A549 (cell line): ENCODE measurements at regions not wholly inside any gene's neighbourhood (a gene's known extent, or its start where the extent isn't known, plus 50 kb on each side); places are given as distances from the start of the nearest gene placed in this dataset.

Source experiments
- ATAC-seq, 2 experiments: fragments of 200-7000 bp in 1 of 2; fragments of >200 bp in 1 of 2; cut with Nextera tagmentation in 1 of 2; cut with Tn5 transposase in 1 of 2; 3 replicates each; pipeline versions ENCODE4 v1.8.0 to v1.9.1; 2018 to 2020; ENCODE audit warnings: mild to moderate bottlenecking in 1 of 2, moderate library complexity in 1 of 2
- CTCF ChIA-PET: fragments of 300-600 bp; sonication (Branson Sonifier 250); formaldehyde crosslinking; extraction: SDS; loops from one replicate; lab custom pipeline; 2021; ENCODE audit warnings: antibody characterized with exemption, inconsistent platforms; lab: Yijun Ruan, JAX
- POLR2A ChIA-PET: fragments of 350-600 bp; formaldehyde crosslinking; extraction: SDS; loops from one replicate; lab custom pipeline; 2021; ENCODE audit warnings: antibody characterized with exemption, inconsistent platforms; lab: Yijun Ruan, JAX
- DNase-seq, 2 experiments: peaks; one replicate each; pipeline versions ENCODE4 v3.0.0 to v3.0.0-alpha.2; 2011 to 2016; ENCODE audit warnings: low read depth in 1 of 2, low spot score in 1 of 2
- FAIRE-seq: peaks from 2 replicates; lab custom pipeline; 2011; peaks lifted over from hg19 to GRCh38; lab: Jason Lieb, UNC
- H3K27ac ChIP-seq, 2 experiments: fragments of >200 bp; sonication (Bioruptor Twin); formaldehyde crosslinking; 3 replicates each; pipeline ENCODE4 v1.5.1; 2016 to 2017
- H3K4me1 ChIP-seq: fragments of >200 bp; sonication (Bioruptor Twin); formaldehyde crosslinking; 3 replicates; pipeline ENCODE4 v1.6.1; 2016
- H3K4me2 ChIP-seq: fragments of >200 bp; sonication (Bioruptor Twin); formaldehyde crosslinking; 3 replicates; pipeline ENCODE4 v1.6.1; 2016
- H3K4me3 ChIP-seq: fragments of >200 bp; sonication (Bioruptor Twin); formaldehyde crosslinking; 3 replicates; pipeline ENCODE4 v1.5.1; 2016
- H3K9me3 ChIP-seq: fragments of >200 bp; sonication (Bioruptor Twin); formaldehyde crosslinking; 3 replicates; pipeline ENCODE4 v1.6.1; 2016
- EHF ChIP-seq: fragments of 250-450 bp; sonication (Bioruptor Pico); IDR thresholded peaks from 2 replicates; pipeline ENCODE4 v1.5.0; 2020; ENCODE audit warnings: mild to moderate bottlenecking
- HOXA7 ChIP-seq: fragments of 250-450 bp; sonication (Bioruptor Pico); IDR thresholded peaks from 2 replicates; pipeline ENCODE4 v1.5.0; 2020; ENCODE audit warnings: mild to moderate bottlenecking, moderate library complexity
- HOXB13 ChIP-seq: fragments of 250-450 bp; sonication (Bioruptor Pico); IDR thresholded peaks from 2 replicates; pipeline ENCODE4 v1.5.0; 2020; ENCODE audit warnings: low read depth, mild to moderate bottlenecking, moderate library complexity
- JUN ChIP-seq, 2 experiments: fragments of >200 bp; sonication (Bioruptor Twin); formaldehyde crosslinking; IDR thresholded peaks; 2 replicates in 1 of 2; 3 replicates in 1 of 2; pipeline ENCODE4 v1.6.1; 2016 to 2017
- KDM1A ChIP-seq: fragments of 200-600 bp; sonication (generic); IDR thresholded peaks from 2 replicates; pipeline ENCODE4 v1.6.1; 2016; ENCODE audit warnings: low read depth, mild to moderate bottlenecking
- KDM5A ChIP-seq: fragments of 200-600 bp; sonication (generic); IDR thresholded peaks from 2 replicates; pipeline ENCODE4 v1.6.1; 2016; ENCODE audit warnings: antibody characterized with exemption, mild to moderate bottlenecking
- MAFK ChIP-seq: fragments of 450-650 bp; IDR thresholded peaks from 2 replicates; pipeline ENCODE4 v1.6.1; 2014; ENCODE audit not compliant: partially characterized antibody
- MAZ ChIP-seq: fragments of 150-350 bp; IDR thresholded peaks from 2 replicates; pipeline ENCODE4 v1.6.1; 2014; ENCODE audit warnings: antibody characterized with exemption, low read depth, low read length, borderline replicate concordance
- MYC ChIP-seq: IDR thresholded peaks from 2 replicates; pipeline ENCODE4 v1.6.1; 2012; ENCODE audit warnings: mild to moderate bottlenecking, inconsistent platforms, low read length, improper control_type of control experiment, borderline replicate concordance
- RARB ChIP-seq: fragments of 250-450 bp; sonication (Bioruptor Pico); IDR thresholded peaks from 2 replicates; pipeline ENCODE4 v1.8.0; 2021; ENCODE audit warnings: mild to moderate bottlenecking, moderate library complexity
- RCOR1 ChIP-seq: fragments of 150-350 bp; IDR thresholded peaks from 2 replicates; pipeline ENCODE4 v1.6.1; 2014; ENCODE audit warnings: antibody characterized with exemption, low read length, low read depth
- RFX5 ChIP-seq: fragments of 450-650 bp; IDR thresholded peaks from 2 replicates; pipeline ENCODE4 v1.7.1; 2014; ENCODE audit warnings: antibody characterized with exemption, mild to moderate bottlenecking, moderate library complexity
- SMC3 ChIP-seq: fragments of >200 bp; sonication (Bioruptor Twin); formaldehyde crosslinking; IDR thresholded peaks from 3 replicates; pipeline ENCODE4 v1.6.1; 2018; ENCODE audit warnings: inconsistent platforms
- ZFP36 ChIP-seq: fragments of 450-650 bp; IDR thresholded peaks from 2 replicates; pipeline ENCODE4 v1.6.1; 2014; ENCODE audit warnings: borderline replicate concordance; ENCODE audit not compliant: partially characterized antibody
- ZNF302 ChIP-seq: fragments of 250-450 bp; sonication (Bioruptor Pico); IDR thresholded peaks from 2 replicates; pipeline ENCODE4 v1.9.0; 2021; ENCODE audit warnings: inconsistent platforms, mild to moderate bottlenecking, moderate library complexity
- ZSCAN20 ChIP-seq: fragments of 250-450 bp; sonication (Bioruptor Pico); IDR thresholded peaks from 2 replicates; pipeline ENCODE4 v1.8.0; 2022; ENCODE audit warnings: mild to moderate bottlenecking, moderate library complexity
- WGBS: methylation state at CpG from one replicate; pipeline ENCODE4 v1.1.6; 2017; ENCODE audit errors: missing lambda C conversion rate; 5-methylcytosine and 5-hydroxymethylcytosine counted together
- TF ChIP-seq, protein P1 (sequence below): IDR thresholded peaks from 2 replicates; pipeline ENCODE4 v1.6.1; 2012; ENCODE audit warnings: low read depth, borderline replicate concordance
- TF ChIP-seq, protein P2 (sequence below): IDR thresholded peaks from 2 replicates; pipeline ENCODE4 v1.6.1; 2012
- TF ChIP-seq, protein P3 (sequence below): fragments of 250-450 bp; sonication (Bioruptor Pico); IDR thresholded peaks from 2 replicates; pipeline ENCODE4 v1.5.0; 2021; ENCODE audit warnings: mild to moderate bottlenecking, moderate library complexity, borderline replicate concordance

DNA sequence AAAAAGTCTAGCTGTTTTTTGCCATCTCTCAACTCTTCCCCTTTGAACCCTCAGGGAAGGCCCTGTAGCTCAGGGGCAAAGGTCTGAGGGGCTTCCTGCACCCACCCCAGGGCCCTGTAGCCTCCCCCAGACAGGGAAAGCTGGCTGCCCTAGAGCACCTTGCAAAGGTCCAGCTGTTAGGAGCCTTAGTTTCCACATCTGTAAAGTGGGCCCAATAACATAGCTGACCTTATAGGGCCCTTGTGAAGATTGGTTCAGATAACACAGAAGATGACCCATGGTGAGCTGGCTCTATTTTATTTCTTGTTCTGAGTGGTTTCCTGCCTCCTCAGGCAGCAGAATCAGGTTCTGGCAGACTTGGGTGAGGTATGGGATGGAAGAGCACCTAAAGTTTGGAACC is 55.2 kb upstream of the SMAD6 start:
- POLR2A ChIA-PET, result no interaction called here
- no peak for TF ChIP-seq JUN (IDR thresholded peaks at IDR 0.05)
- TF ChIP-seq, all 56 proteins: peak for 0

DNA sequence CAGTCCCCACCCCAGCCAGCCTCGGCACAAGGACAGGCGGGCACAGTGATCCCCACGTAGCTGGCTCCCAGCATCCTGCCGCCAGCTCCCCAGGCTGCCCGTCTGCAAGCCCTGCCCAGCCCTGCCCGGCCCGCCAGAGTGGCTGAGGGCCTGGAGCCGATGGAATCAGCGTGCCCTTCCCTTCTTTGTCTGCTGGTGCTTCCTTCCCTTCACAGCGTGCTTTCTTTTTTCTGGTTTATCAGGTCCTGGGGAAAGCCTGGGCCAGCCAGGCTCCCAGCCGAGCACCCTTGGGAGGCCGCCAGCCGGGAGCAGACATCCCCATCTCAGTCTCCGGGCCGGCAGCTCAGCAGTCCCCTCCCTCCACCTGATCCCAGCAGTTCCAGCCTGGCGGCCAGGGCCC is 54.7 kb upstream of the SMAD6 start:
- no peak overlapping the region for H3K4me3 ChIP-seq
- TF ChIP-seq MAZ (no peak), SMC3 (no peak), HOXB13 (no peak), RFX5 (no peak), MAFK (no peak), HOXA7 (CRISPR knock-in tag) (no peak), ZFP36 (no peak), RARB (CRISPR knock-in tag) (no peak), MYC (no peak), EHF (CRISPR knock-in tag) (no peak)
- TF ChIP-seq, protein P1, sequence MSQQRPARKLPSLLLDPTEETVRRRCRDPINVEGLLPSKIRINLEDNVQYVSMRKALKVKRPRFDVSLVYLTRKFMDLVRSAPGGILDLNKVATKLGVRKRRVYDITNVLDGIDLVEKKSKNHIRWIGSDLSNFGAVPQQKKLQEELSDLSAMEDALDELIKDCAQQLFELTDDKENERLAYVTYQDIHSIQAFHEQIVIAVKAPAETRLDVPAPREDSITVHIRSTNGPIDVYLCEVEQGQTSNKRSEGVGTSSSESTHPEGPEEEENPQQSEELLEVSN, result no peak
- TF ChIP-seq, protein P2, sequence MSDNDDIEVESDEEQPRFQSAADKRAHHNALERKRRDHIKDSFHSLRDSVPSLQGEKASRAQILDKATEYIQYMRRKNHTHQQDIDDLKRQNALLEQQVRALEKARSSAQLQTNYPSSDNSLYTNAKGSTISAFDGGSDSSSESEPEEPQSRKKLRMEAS, result no peak
- TF ChIP-seq, all 56 proteins: peak for 0
- H3K4me1 ChIP-seq, result peaks cover 14% of the 10 kb centered on the region
- DNase-seq (no peak), FAIRE-seq (no peak), ATAC-seq (peak in 1 of 2 experiments; percentile 8; a peak in 1 of 6 replicates)
- H3K27ac ChIP-seq, result no peak overlapping the region; a peak in 1 of 6 replicates
- H3K4me2 ChIP-seq, result no peak overlapping the region
- no peaks in the 10 kb centered on the region for H3K9me3 ChIP-seq
- CTCF ChIA-PET, result interaction anchor here (0.6 to 2.9 kb wide), 6 partner anchors 15 to 216 kb away, joined by 3 to 11 read pairs (median 4); no protein-coding TSS in a partner anchor
- 72% methylated on average over 16 of the region's 16 CpGs for WGBS
- POLR2A ChIA-PET, result no interaction called here

More for the DNA sequence above, 55.2 kb upstream of the SMAD6 start:
- peaks cover 14% of the 10 kb centered on the region for H3K4me1 ChIP-seq
- H3K9me3 ChIP-seq, result no peaks in the 10 kb centered on the region
- CTCF ChIA-PET, result interaction anchor here (0.6 to 2.9 kb wide), 8 partner anchors 16 to 216 kb away, joined by 3 to 11 read pairs (median 4); no protein-coding TSS in a partner anchor
- no peak for ATAC-seq
- no peak overlapping the region for H3K4me2 ChIP-seq
- DNase-seq, result no peak
- no peak overlapping the region for H3K4me3 ChIP-seq
- H3K27ac ChIP-seq, result no peak overlapping the region
- no peak for FAIRE-seq

DNA sequence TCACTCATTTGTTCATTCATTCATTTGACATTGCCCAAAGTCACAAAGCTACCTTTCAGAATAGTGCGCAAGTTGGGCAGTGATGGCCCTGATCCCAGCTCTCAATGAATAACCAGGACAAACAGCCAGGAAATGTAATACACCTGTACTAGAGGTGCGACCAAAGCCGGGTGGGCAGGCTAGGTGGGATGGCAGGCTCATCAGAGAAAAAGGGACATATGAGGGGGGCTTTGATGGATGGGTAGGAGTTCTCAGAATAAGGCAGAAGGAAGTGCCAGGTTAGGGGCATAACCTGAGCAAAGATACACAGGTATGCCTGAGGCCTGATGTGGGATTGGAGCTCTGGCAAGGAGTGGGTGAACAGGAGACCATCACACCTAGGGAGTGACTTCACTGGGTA is 53.4 kb upstream of the SMAD6 start:
- no peak for DNase-seq
- ChIA-PET POLR2A (no interaction called here), CTCF (interaction anchor here (0.6 to 2.9 kb wide), 8 partner anchors 8 to 1304 kb away, joined by 3 to 11 read pairs (median 3); no protein-coding TSS in a partner anchor)
- no peak overlapping the region for H3K4me2 ChIP-seq
- no peak for FAIRE-seq
- H3K4me3 ChIP-seq, result no peak overlapping the region
- TF ChIP-seq RCOR1 (no peak), ZSCAN20 (CRISPR knock-in tag) (no peak), KDM1A (no peak), KDM5A (no peak), ZNF302 (no peak)
- TF ChIP-seq, protein P3, sequence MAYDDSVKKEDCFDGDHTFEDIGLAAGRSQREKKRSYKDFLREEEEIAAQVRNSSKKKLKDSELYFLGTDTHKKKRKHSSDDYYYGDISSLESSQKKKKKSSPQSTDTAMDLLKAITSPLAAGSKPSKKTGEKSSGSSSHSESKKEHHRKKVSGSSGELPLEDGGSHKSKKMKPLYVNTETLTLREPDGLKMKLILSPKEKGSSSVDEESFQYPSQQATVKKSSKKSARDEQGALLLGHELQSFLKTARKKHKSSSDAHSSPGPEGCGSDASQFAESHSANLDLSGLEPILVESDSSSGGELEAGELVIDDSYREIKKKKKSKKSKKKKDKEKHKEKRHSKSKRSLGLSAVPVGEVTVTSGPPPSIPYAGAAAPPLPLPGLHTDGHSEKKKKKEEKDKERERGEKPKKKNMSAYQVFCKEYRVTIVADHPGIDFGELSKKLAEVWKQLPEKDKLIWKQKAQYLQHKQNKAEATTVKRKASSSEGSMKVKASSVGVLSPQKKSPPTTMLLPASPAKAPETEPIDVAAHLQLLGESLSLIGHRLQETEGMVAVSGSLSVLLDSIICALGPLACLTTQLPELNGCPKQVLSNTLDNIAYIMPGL (CRISPR knock-in tag), result no peak
- WGBS, result 58% methylated on average over 3 of the region's 3 CpGs
- no peak for ATAC-seq
- peaks cover 14% of the 10 kb centered on the region for H3K4me1 ChIP-seq
- H3K27ac ChIP-seq, result no peak overlapping the region
- no peaks in the 10 kb centered on the region for H3K9me3 ChIP-seq
